ENCODE measurements at regions not wholly inside any gene's neighbourhood (a gene's known extent, or its start where the extent isn't known, plus 50 kb on each side); places are given as distances from the start of the nearest gene placed in this dataset.

GRCh38 chr4:128454881-128455280 is 167.3 kb upstream of the PGRMC2 start:
- CTCF ChIA-PET (ENCODE audit: low intra/inter-chr PET ratio), result interaction anchor here (1.0 to 1.4 kb wide), 5 partner anchors 189 to 409 kb away, joined by 3 to 5 read pairs (median 3); partner anchors contain the start of gene JADE1
- 69% methylated on average over 4 of the region's 4 CpGs for WGBS (ENCODE audit: insufficient coverage, low coverage, missing lambda C conversion rate)
- H3K4me2 ChIP-seq (ENCODE audit: insufficient read depth, low read length), result no peak overlapping the region
- H3K9me3 ChIP-seq (replicated peaks; ENCODE audit: control insufficient read depth, insufficient read depth, low read depth, low read length), result no peaks in the 10 kb centered on the region
- H3K4me3 ChIP-seq, result no peak overlapping the region
- DNase-seq (ENCODE audit: extremely low read depth in 1 of 4, low spot score in 3 of 4) (no peak), FAIRE-seq (no peak), ATAC-seq (peak; percentile 15; the same call in 2 of the 3 replicates)
- in situ Hi-C loops (cut with MboI), result no loop called here
- intact Hi-C loops (cut with micrococcal nuclease), result loop anchor here (1.0 to 5.0 kb wide), 8 partner anchors 62 to 354 kb away; partner anchors contain the start of gene JADE1
- H3K27ac ChIP-seq (ENCODE audit: extremely low read depth, low read depth, low read length), result no peak overlapping the region
- H4K20me1 ChIP-seq (replicated peaks; ENCODE audit: control insufficient read depth, insufficient read depth, low read length), result no peaks in the 10 kb centered on the region
- no peak overlapping the region for H3K9ac ChIP-seq (ENCODE audit: insufficient read depth in 1 of 2, low read depth in 2 of 2, low read length in 2 of 2)
- no peaks in the 10 kb centered on the region for H3K27me3 ChIP-seq (ENCODE audit: control insufficient read depth in 2 of 2, insufficient read depth in 2 of 2, low read length in 2 of 2)
- H3K9me1 ChIP-seq (ENCODE audit: control insufficient read depth, insufficient read depth, low read length), result no peaks in the 10 kb centered on the region
- no TSS peak for BruUV-seq (replicated peaks)
- no peaks in the 10 kb centered on the region for H3K79me2 ChIP-seq (ENCODE audit: control insufficient read depth, insufficient read depth, low read length)
- POLR2A ChIA-PET, result interaction anchor here (0.6 to 2.3 kb wide), 5 partner anchors 17 to 357 kb away, joined by 3 to 10 read pairs (median 3); no protein-coding TSS in a partner anchor
- H3K4me1 ChIP-seq (replicated peaks in 1 of 2; ENCODE audit: control insufficient read depth in 2 of 2, insufficient read depth in 2 of 2, low read length in 2 of 2), result peaks cover 0 to 7% of the 10 kb centered on the region in 2 experiments; a peak in 3 of 5 replicates
- H3K36me3 ChIP-seq (ENCODE audit: control insufficient read depth, insufficient read depth, low read length), result no peaks in the 10 kb centered on the region
- no peak overlapping the region for H2AFZ ChIP-seq (ENCODE audit: low read depth, low read length)
- TF ChIP-seq NR2C2 (CRISPR knock-in tag; IDR thresholded peaks at IDR 0.05) (no peak), NR2C2 (tag; IDR thresholded peaks at IDR 0.05) (peak; percentile 26; the same call in 1 of the 2 replicates), ZKSCAN8 (CRISPR knock-in tag; IDR thresholded peaks at IDR 0.05) (no peak), YBX1 (IDR thresholded peaks at IDR 0.05) (no peak), STAT5B (CRISPR knock-in tag; IDR thresholded peaks at IDR 0.05) (no peak), SMAD4 (CRISPR knock-in tag; conservative IDR thresholded peaks at IDR 0.05) (0 out of 2 replicates have a peak, but pooled peaks have one; percentile 27), ZNF740 (CRISPR knock-in tag; IDR thresholded peaks at IDR 0.05) (no peak), ZNF740 (tag; IDR thresholded peaks at IDR 0.05) (no peak; a peak in 1 of 4 replicates), ZNF584 (CRISPR knock-in tag; IDR thresholded peaks at IDR 0.05; ENCODE audit: low read depth) (0 out of 2 replicates have a peak, but pooled peaks have one; percentile 21), ZNF589 (CRISPR knock-in tag; IDR thresholded peaks at IDR 0.05; ENCODE audit: low read depth) (peak; percentile 47; the same call in 1 of the 2 replicates)
